ENCODE measurements at regions not wholly inside any gene's neighbourhood (a gene's known extent, or its start where the extent isn't known, plus 50 kb on each side); places are given as distances from the start of the nearest gene placed in this dataset.

- no peaks in the 10 kb centered on the region for H3K9me3 ChIP-seq (ENCODE audit: control insufficient read depth, insufficient read depth, low read depth, low read length)
- no peaks in the 10 kb centered on the region for H3K4me1 ChIP-seq (ENCODE audit: control insufficient read depth, insufficient read depth, low read length)
- TF ChIP-seq MEIS1 (CRISPR knock-in tag; IDR thresholded peaks at IDR 0.05; ENCODE audit: borderline replicate concordance) (no peak), ZNF624 (tag by site-specific recombination; IDR thresholded peaks at IDR 0.05) (no peak), ZNF157 (tag by site-specific recombination; IDR thresholded peaks at IDR 0.05) (no peak), ZBTB11 (tag by site-specific recombination; conservative IDR thresholded peaks at IDR 0.05; ENCODE audit: low read depth) (no peak), PRDM1 (tag by site-specific recombination; IDR thresholded peaks at IDR 0.05) (no peak), CTCF (tag by site-specific recombination; IDR thresholded peaks at IDR 0.05) (no peak), GFI1B (tag by site-specific recombination; IDR thresholded peaks at IDR 0.05) (no peak), ZNF558 (tag by site-specific recombination; IDR thresholded peaks at IDR 0.05) (no peak), ZNF140 (tag by site-specific recombination; IDR thresholded peaks at IDR 0.05) (no peak), RBAK (tag by site-specific recombination; IDR thresholded peaks at IDR 0.05) (no peak), ZNF610 (tag by site-specific recombination; IDR thresholded peaks at IDR 0.05; ENCODE audit: borderline replicate concordance) (no peak), ZNF274 (IDR thresholded peaks at IDR 0.05; ENCODE audit: low read length) (no peak), ZNF274 (tag by site-specific recombination; IDR thresholded peaks at IDR 0.05; ENCODE audit: borderline replicate concordance) (no peak), ZNF26 (tag by site-specific recombination; IDR thresholded peaks at IDR 0.05) (no peak), ZNF621 (tag by site-specific recombination; IDR thresholded peaks at IDR 0.05) (no peak), INSM2 (tag by site-specific recombination; IDR thresholded peaks at IDR 0.05) (no peak), KLF17 (tag by site-specific recombination; IDR thresholded peaks at IDR 0.05) (no peak), ZNF560 (tag by site-specific recombination; IDR thresholded peaks at IDR 0.05; ENCODE audit: borderline replicate concordance) (no peak), ZBTB7A (tag by site-specific recombination; IDR thresholded peaks at IDR 0.05; ENCODE audit: low read depth) (no peak)
- POLR2A ChIA-PET = no interaction called here
- H3K4me3 ChIP-seq (ENCODE audit: low read depth, low read length) = no peak overlapping the region
- H3K27ac ChIP-seq (ENCODE audit: extremely low read depth, low read depth, low read length) = no peak overlapping the region
- H3K36me3 ChIP-seq (ENCODE audit: control insufficient read depth in 2 of 2, insufficient read depth in 1 of 2, low read length in 2 of 2) = no peaks in the 10 kb centered on the region
- CTCF ChIA-PET = interaction anchor here (0.6 kb wide), 1 partner anchor 75 kb away, joined by 3 read pairs; no protein-coding TSS in a partner anchor
Observed at GRCh38 chrX:39226251-39226650, 425.0 kb downstream of the MID1IP1 start.

Data from HEK293 (cell line).